Activated CD4-positive, alpha-beta memory T cell treated with anti-CD3 and anti-CD28 coated beads for 36 hours (primary cell): ENCODE measurements at regions not wholly inside any gene's neighbourhood (a gene's known extent, or its start where the extent isn't known, plus 50 kb on each side); places are given as distances from the start of the nearest gene placed in this dataset.

ENCODE experiments used
- CTCF ChIA-PET: fragments of 350-600 bp; sonication (Branson Sonifier 250); formaldehyde crosslinking; loops from one replicate; lab custom pipeline; 2021; ENCODE audit warnings: antibody characterized with exemption, inconsistent platforms; lab: Charles Lee
- POLR2A ChIA-PET: fragments of 350-600 bp; sonication (Branson Sonifier 250); formaldehyde crosslinking; loops from one replicate; lab custom pipeline; 2021; ENCODE audit warnings: antibody characterized with exemption; lab: Charles Lee
- DNase-seq: peaks from one replicate; pipeline ENCODE4 v3.0.0-alpha.2; 2020
- H3K27ac Mint-ChIP-seq: one replicate; pipeline ENCODE4 v1.8.0; 2021; ENCODE audit warnings: mixed read lengths
- H3K27me3 Mint-ChIP-seq: one replicate; pipeline ENCODE4 v1.8.0; 2021; ENCODE audit warnings: mixed read lengths
- H3K36me3 Mint-ChIP-seq: one replicate; pipeline ENCODE4 v1.8.0; 2021; ENCODE audit warnings: mixed read lengths
- H3K4me1 Mint-ChIP-seq: one replicate; pipeline ENCODE4 v1.8.0; 2021; ENCODE audit warnings: low read depth, mixed read lengths
- H3K4me3 Mint-ChIP-seq: one replicate; pipeline ENCODE4 v1.8.0; 2021; ENCODE audit warnings: mild to moderate bottlenecking, mixed read lengths
- H3K9me3 Mint-ChIP-seq: one replicate; pipeline ENCODE4 v1.8.0; 2021; ENCODE audit warnings: mixed read lengths
- intact Hi-C: fragments of 100-400 bp; cut with micrococcal nuclease; formaldehyde crosslinking; loops from one replicate; pipeline ENCODE4 v1.15.1; 2023

DNA sequence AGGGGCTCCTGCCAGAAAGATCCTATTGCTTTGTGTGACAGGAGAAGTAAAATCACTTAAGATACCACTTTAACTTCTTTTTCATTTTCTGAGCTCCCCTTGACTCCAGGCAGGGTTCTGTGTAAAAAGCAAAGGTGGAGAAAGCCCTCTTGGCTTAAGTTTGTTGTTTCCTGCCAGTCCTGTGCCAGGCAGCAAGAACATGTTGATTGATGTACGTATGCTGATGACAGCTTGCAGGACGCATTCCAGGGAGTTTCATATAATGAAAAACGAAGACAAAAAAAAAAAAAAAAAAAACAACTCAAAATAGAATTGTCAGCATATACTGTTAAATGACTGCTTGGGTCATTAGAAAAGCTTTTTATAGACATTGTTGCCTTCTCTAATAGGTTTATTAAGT lies 251.7 kb downstream of the PSAT1 start:
- Mint-ChIP-seq H3K27me3 (no peaks in the 10 kb centered on the region), H3K36me3 (no peaks in the 10 kb centered on the region), H3K4me3 (no peak overlapping the region), H3K9me3 (no peaks in the 10 kb centered on the region), H3K27ac (no peak overlapping the region), H3K4me1 (no peaks in the 10 kb centered on the region)
- intact Hi-C loops = no loop called here
- ChIA-PET POLR2A (no interaction called here), CTCF (no interaction called here)
- no peak for DNase-seq

DNA sequence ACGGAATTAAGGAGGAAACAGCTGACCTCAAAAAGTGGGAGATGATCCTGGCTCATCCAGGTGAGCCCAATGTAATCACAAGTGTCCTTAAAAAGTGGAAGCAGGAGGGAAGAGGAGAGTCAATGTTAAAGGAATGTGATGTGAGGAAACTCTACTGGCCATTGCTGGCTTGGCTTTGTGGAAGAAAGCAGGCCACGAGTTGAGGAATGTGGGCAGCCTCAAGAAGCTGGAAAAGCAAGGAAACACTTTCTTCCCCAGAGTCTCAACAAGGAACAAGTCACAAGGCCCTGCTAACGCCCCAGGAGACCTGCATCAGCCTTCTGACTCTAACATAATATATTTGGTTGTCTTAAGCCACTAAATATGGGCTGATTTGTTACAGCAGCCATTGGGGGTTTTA lies 252.8 kb downstream of the PSAT1 start:
- H3K27ac Mint-ChIP-seq = no peak overlapping the region
- CTCF ChIA-PET = no interaction called here
- intact Hi-C loops = no loop called here

DNA sequence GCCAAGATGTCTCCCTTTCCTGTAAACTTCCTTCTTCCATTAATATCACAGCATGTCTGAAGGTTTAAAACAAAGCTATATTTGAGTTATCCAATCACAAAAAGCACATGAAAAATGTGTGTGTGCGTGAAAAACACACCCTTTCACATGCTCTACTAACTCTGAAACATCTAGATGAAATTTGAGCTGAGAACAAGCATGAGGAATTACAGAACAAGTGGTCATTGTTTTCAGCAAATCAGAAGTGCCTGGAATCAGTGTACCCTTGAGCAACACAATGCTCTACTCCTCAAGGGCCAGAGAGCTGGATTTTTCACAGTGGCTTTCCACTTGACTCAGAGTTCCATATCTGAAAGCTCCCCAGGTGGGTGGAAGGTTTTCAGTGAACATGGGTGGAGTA lies 255.9 kb downstream of the PSAT1 start:
- no peaks in the 10 kb centered on the region for H3K4me1 Mint-ChIP-seq
- no peak overlapping the region for H3K4me3 Mint-ChIP-seq
- no peak for DNase-seq
- ChIA-PET CTCF (no interaction called here), POLR2A (no interaction called here)
- no peaks in the 10 kb centered on the region for H3K36me3 Mint-ChIP-seq
- intact Hi-C loops = no loop called here
- no peaks in the 10 kb centered on the region for H3K27me3 Mint-ChIP-seq
- no peaks in the 10 kb centered on the region for H3K9me3 Mint-ChIP-seq
- H3K27ac Mint-ChIP-seq = no peak overlapping the region

More for the DNA sequence above, 252.8 kb downstream of the PSAT1 start:
- Mint-ChIP-seq H3K4me3 (no peak overlapping the region), H3K4me1 (no peaks in the 10 kb centered on the region), H3K27me3 (no peaks in the 10 kb centered on the region), H3K36me3 (no peaks in the 10 kb centered on the region), H3K9me3 (no peaks in the 10 kb centered on the region)
- POLR2A ChIA-PET = no interaction called here
- DNase-seq = no peak

DNA sequence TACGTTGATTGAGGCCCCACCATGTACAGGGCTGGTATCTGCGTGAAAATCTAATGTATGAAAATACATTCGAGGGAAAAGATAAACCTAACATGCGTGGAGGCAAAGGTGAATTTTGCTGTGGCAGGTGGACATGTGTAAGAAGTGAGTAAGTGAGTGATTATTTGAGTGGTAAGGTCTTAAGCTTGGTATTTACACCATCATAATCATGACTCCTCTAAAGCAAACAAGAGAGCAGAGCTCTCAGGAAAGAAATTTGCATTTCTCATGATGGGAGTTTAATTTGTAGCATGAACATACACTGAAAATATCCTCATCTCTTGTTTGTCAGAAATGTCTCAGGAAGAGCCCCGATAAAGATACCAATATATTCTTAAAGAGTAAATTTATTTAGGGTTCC lies 260.6 kb downstream of the PSAT1 start:
- intact Hi-C loops = no loop called here
- no peaks in the 10 kb centered on the region for H3K36me3 Mint-ChIP-seq

DNA sequence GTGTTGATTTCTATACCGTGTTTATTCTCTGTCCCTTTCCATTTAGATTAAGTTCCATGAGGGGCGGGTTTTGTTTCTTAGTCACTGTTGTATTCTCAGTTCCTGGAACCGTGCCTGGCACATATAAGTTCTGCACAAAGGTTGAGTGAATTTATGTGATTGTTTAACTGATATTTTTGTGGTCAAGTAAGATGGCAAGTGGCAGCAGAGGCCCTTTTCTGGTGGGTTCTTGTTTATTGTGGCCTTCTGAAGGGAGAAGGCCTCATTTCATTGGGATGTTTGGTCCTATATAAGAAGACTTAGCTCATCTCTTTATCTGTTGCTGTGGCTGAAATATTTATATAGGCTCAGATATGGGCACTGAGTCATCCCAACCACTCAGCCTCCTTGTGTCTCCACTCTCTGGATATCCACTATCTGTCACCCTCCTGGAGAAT lies 262.5 kb downstream of the PSAT1 start:
- no peak for DNase-seq
- no peak overlapping the region for H3K4me3 Mint-ChIP-seq
- intact Hi-C loops = no loop called here
- H3K9me3 Mint-ChIP-seq = no peaks in the 10 kb centered on the region
- POLR2A ChIA-PET = no interaction called here
- H3K4me1 Mint-ChIP-seq = no peaks in the 10 kb centered on the region
- CTCF ChIA-PET = no interaction called here
- H3K36me3 Mint-ChIP-seq = no peaks in the 10 kb centered on the region
- H3K27me3 Mint-ChIP-seq = no peaks in the 10 kb centered on the region
- H3K27ac Mint-ChIP-seq = no peak overlapping the region

More for the DNA sequence above, 260.6 kb downstream of the PSAT1 start:
- Mint-ChIP-seq H3K4me1 (no peaks in the 10 kb centered on the region), H3K4me3 (no peak overlapping the region), H3K27me3 (no peaks in the 10 kb centered on the region), H3K27ac (no peak overlapping the region), H3K9me3 (no peaks in the 10 kb centered on the region)
- no peak for DNase-seq
- POLR2A ChIA-PET = no interaction called here
- CTCF ChIA-PET = no interaction called here

DNA sequence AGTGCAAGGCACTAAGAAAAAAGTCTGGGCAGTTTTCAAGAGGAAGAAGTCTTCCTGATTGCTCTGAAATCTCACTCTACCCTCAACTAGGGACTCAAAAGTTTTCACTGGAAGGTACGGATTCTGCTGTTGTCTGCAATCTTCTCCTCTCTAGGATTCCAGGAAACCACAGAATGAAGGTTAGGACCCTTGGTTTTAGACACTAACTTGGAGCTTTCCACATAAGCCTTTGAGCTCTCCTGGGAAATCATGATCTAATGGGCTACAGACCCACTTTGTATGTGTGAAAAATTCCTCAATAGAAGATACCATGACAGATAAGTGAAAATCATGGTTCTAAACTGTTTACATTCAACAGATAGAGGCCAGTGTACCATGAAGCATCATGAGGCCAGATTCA lies 265.1 kb downstream of the PSAT1 start:
- POLR2A ChIA-PET = no interaction called here
- intact Hi-C loops = no loop called here
- CTCF ChIA-PET = no interaction called here
- Mint-ChIP-seq H3K4me1 (no peaks in the 10 kb centered on the region), H3K27me3 (no peaks in the 10 kb centered on the region), H3K27ac (no peak overlapping the region), H3K9me3 (no peaks in the 10 kb centered on the region), H3K4me3 (no peak overlapping the region), H3K36me3 (no peaks in the 10 kb centered on the region)
- no peak for DNase-seq

DNA sequence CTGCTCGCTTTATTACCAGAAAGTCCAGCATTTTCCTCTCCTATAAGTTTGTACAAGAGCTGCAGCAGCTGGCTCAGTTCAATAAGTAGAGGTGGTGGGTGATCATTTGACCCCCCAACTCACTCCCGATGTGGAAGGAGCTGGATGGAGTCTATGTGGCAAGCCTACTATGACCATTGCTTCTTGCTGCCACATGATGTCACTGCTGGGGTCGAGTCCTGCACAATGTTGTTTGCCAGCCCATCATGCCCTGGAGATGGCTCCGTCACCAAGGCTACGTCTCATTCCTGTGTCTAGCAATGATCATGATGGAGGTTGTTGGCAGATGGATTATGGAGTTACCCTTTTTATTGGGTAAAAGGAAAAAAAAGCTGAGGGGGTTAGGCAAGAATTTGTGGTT lies 266.3 kb downstream of the PSAT1 start:
- POLR2A ChIA-PET = no interaction called here
- H3K27ac Mint-ChIP-seq = no peak overlapping the region

DNA sequence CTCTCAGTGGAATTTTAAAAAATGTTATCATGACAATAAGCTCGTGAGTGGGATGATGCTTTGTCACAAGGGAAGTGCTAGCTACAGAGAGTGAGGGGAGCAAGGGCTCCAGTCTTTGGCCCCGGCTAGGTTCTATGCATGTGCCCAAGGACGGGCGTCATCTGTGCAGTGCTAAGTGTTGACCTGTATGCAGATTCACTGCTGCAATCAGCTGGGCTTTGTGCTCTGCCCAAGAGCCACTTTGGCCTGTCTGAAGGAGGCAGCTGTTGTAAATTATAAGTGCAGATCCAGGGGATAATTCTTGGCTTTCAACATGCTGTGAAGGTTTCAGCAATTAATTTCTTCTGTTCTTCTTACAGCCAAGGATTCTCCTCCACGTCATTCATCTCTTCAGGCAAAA lies 268.6 kb downstream of the PSAT1 start:
- CTCF ChIA-PET = no interaction called here
- POLR2A ChIA-PET = no interaction called here
- no peak for DNase-seq
- no peak overlapping the region for H3K4me3 Mint-ChIP-seq
- H3K27ac Mint-ChIP-seq = no peak overlapping the region
- no peaks in the 10 kb centered on the region for H3K4me1 Mint-ChIP-seq
- no peaks in the 10 kb centered on the region for H3K9me3 Mint-ChIP-seq
- H3K27me3 Mint-ChIP-seq = no peaks in the 10 kb centered on the region
- H3K36me3 Mint-ChIP-seq = no peaks in the 10 kb centered on the region
- intact Hi-C loops = no loop called here

More for the DNA sequence above, 266.3 kb downstream of the PSAT1 start:
- CTCF ChIA-PET = no interaction called here
- Mint-ChIP-seq H3K27me3 (no peaks in the 10 kb centered on the region), H3K36me3 (no peaks in the 10 kb centered on the region), H3K4me3 (no peak overlapping the region), H3K9me3 (no peaks in the 10 kb centered on the region), H3K4me1 (no peaks in the 10 kb centered on the region)
- intact Hi-C loops = no loop called here
- DNase-seq = no peak

DNA sequence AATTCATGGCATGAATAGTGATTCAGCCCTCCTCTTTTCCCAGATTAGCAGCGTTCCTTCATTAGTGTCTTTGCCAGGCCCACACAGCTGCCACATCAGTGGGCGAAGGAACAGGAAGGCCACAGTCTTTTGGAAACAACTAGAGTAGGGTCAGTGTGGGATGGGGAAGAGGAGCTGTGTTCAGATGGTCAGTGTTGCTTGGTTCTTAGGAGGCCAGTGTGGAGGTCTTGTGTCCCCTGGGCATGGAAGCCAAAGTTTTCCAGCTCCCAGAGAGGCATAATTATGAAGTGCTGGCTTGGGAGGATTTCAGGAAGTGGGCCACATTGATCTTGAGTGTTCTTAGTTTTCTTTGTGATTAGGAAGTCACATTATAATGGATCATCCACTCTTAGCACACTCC lies 269.6 kb downstream of the PSAT1 start:
- Mint-ChIP-seq H3K4me1 (no peaks in the 10 kb centered on the region), H3K27ac (no peak overlapping the region), H3K36me3 (no peaks in the 10 kb centered on the region), H3K4me3 (no peak overlapping the region), H3K9me3 (no peaks in the 10 kb centered on the region), H3K27me3 (no peaks in the 10 kb centered on the region)
- DNase-seq = no peak
- ChIA-PET POLR2A (no interaction called here), CTCF (interaction anchor here (0.8 kb wide), 1 partner anchor 128 kb away, joined by 3 read pairs; no protein-coding TSS in a partner anchor)
- intact Hi-C loops = no loop called here

DNA sequence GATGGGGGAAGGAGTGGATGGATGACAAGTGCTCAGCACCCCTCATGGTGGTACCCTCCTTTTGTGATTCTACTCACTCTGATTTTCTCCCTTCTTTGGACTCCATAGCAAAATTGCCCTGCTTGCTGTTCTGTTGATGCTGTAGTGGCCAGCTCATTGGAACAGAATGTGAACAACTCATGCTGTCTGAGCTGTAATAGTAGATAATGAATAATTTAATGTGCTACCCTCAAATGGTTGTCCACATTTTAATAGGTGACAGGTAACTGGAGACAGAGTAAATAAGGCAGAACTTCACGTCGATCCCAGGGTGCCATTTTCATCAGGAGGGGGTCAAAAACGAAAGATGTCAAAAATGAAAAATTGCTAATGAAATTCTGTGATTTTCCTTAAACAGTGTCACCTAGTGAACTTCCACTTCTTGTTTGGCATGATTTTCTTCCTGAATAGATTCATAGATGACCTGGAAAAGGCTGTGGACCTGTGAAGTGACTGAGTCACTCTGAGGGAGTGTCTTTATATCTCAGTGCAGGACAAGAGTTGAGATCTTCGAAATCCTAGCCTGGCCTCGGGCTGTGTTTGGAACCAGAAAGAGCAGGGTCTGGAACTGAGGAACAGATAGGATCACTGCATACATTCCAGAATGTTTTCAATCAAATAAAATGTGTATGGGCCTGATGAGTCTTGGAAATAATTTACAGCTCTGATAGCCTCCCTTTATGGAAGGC lies 270.2 kb downstream of the PSAT1 start:
- H3K9me3 Mint-ChIP-seq = no peaks in the 10 kb centered on the region
- no peak overlapping the region for H3K27ac Mint-ChIP-seq
- intact Hi-C loops = no loop called here

DNA sequence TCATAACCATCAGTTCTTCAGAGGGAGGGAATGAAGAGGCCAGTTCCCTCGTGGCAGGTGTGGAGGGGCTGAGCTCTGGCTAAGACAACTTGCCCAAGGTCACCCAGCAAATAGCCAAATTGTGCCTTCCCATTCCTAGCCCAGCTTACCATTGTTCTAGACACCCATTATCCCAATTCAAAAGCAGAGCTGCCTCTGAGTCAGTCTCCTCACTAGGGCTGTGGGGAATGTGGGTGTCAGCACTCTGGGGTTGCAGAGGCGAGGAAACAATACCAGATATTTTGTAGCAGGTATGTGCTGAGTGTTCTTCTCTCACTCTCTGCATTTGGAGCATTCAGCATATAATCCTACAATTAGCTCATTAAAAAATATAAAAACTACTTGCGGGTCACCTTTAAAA lies 270.8 kb downstream of the PSAT1 start:
- POLR2A ChIA-PET = no interaction called here
- CTCF ChIA-PET = no interaction called here
- Mint-ChIP-seq H3K27ac (no peak overlapping the region), H3K27me3 (no peaks in the 10 kb centered on the region), H3K4me3 (no peak overlapping the region), H3K9me3 (no peaks in the 10 kb centered on the region), H3K36me3 (no peaks in the 10 kb centered on the region), H3K4me1 (no peaks in the 10 kb centered on the region)
- intact Hi-C loops = no loop called here
- DNase-seq = no peak

More for the DNA sequence above, 270.2 kb downstream of the PSAT1 start:
- Mint-ChIP-seq H3K4me1 (no peaks in the 10 kb centered on the region), H3K36me3 (no peaks in the 10 kb centered on the region), H3K4me3 (no peak overlapping the region), H3K27me3 (no peaks in the 10 kb centered on the region)
- CTCF ChIA-PET = interaction anchor here (0.8 kb wide), 1 partner anchor 129 kb away, joined by 3 read pairs; no protein-coding TSS in a partner anchor
- POLR2A ChIA-PET = no interaction called here
- no peak for DNase-seq

DNA sequence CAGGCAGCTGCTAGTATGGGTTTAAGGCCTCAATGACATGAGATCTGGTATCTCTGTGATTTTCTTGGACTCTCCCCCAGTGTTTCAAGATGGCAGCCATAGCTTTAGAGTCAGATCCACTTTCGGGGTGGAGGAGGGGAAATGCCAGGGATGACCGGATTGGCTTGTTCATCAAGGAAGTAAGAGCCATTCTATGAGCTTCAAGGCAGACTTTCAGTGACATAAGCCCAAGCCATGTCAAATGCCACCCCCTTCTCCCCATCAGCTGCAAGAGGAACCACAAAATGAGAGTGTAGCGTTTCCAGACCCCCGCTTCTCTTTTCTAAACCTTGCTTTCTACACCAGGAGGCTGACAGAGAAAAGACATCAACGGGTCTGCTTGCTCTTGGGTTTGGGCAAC lies 271.8 kb downstream of the PSAT1 start:
- ChIA-PET CTCF (no interaction called here), POLR2A (no interaction called here)
- DNase-seq = no peak
- H3K27me3 Mint-ChIP-seq = no peaks in the 10 kb centered on the region
- no peaks in the 10 kb centered on the region for H3K36me3 Mint-ChIP-seq
- H3K4me1 Mint-ChIP-seq = no peaks in the 10 kb centered on the region
- no peaks in the 10 kb centered on the region for H3K9me3 Mint-ChIP-seq
- H3K4me3 Mint-ChIP-seq = no peak overlapping the region
- intact Hi-C loops = no loop called here
- H3K27ac Mint-ChIP-seq = no peak overlapping the region

DNA sequence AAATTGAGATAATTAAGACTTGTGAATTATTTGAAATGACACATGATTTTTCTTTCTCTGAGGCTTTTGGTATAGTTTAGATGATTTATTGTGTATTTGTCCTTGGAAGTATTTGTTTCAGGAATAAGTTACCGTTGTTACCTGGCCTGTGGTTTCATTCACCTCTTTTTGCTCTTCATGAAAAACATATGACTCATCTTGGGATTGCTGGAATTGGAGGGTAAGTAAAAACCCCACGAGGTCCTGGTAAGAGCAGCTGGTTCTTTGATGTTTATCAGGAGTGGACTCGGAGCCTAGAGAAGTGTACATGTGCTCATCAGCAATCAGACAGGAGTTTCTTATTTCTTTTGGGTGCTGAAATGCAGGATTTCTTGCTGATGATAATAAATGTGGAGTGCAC lies 275.3 kb downstream of the PSAT1 start:
- ChIA-PET POLR2A (no interaction called here), CTCF (interaction anchor here (0.6 kb wide), 1 partner anchor 81 kb away, joined by 6 read pairs; no protein-coding TSS in a partner anchor)
- intact Hi-C loops = no loop called here
- H3K9me3 Mint-ChIP-seq = no peaks in the 10 kb centered on the region
- H3K4me3 Mint-ChIP-seq = no peak overlapping the region
- no peaks in the 10 kb centered on the region for H3K36me3 Mint-ChIP-seq
- DNase-seq = no peak
- H3K27me3 Mint-ChIP-seq = no peaks in the 10 kb centered on the region
- H3K27ac Mint-ChIP-seq = no peak overlapping the region
- H3K4me1 Mint-ChIP-seq = no peaks in the 10 kb centered on the region
